ENCODE measurements at regions not wholly inside any gene's neighbourhood (a gene's known extent, or its start where the extent isn't known, plus 50 kb on each side); places are given as distances from the start of the nearest gene placed in this dataset.

DNA sequence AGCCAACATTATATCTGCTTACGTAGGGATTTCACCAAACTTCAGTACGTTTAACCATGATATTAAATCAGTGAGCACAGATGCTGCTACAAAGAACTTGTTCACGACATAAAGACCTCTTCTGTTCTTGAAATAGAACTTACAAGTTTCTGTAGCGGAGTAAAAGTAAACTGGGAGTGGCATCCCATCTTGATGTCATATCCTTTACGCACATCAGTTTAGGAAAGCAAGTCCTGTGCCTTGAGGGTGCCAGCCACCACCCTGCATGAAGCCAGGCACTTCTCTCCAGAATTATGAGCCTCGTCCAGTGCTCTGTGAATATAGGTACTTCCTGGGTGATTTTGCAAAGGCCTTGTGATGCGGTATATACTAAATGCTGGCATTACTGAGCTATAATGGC lies 122.6 kb downstream of the BTBD3 start:
- TF ChIP-seq, protein P1, sequence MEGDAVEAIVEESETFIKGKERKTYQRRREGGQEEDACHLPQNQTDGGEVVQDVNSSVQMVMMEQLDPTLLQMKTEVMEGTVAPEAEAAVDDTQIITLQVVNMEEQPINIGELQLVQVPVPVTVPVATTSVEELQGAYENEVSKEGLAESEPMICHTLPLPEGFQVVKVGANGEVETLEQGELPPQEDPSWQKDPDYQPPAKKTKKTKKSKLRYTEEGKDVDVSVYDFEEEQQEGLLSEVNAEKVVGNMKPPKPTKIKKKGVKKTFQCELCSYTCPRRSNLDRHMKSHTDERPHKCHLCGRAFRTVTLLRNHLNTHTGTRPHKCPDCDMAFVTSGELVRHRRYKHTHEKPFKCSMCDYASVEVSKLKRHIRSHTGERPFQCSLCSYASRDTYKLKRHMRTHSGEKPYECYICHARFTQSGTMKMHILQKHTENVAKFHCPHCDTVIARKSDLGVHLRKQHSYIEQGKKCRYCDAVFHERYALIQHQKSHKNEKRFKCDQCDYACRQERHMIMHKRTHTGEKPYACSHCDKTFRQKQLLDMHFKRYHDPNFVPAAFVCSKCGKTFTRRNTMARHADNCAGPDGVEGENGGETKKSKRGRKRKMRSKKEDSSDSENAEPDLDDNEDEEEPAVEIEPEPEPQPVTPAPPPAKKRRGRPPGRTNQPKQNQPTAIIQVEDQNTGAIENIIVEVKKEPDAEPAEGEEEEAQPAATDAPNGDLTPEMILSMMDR (IDR thresholded peaks at IDR 0.05; ENCODE audit: insufficient read depth, low read depth, low read length), result no peak
- no peak for TF ChIP-seq EZH2 (IDR thresholded peaks at IDR 0.05; ENCODE audit: insufficient read depth, low read length)
